WTC11 (cell line): ENCODE measurements at regions not wholly inside any gene's neighbourhood (a gene's known extent, or its start where the extent isn't known, plus 50 kb on each side); places are given as distances from the start of the nearest gene placed in this dataset.

ENCODE experiments used
- ATAC-seq: fragments of 200-7000 bp; cut with Tn5 transposase; 2 replicates; pipeline ENCODE4 v1.10.0; 2021; ENCODE audit warnings: mild to moderate bottlenecking, moderate library complexity
- CTCF ChIA-PET: fragments of 300-600 bp; sonication (Branson Sonifier 250); formaldehyde crosslinking; loops from one replicate; lab custom pipeline; 2021; ENCODE audit warnings: antibody characterized with exemption; lab: Charles Lee
- POLR2A ChIA-PET: fragments of 350-600 bp; sonication (Branson Sonifier 250); formaldehyde crosslinking; loops from one replicate; lab custom pipeline; 2021; ENCODE audit warnings: antibody characterized with exemption; lab: Charles Lee
- DNase-seq: peaks from one replicate; pipeline ENCODE4 v3.0.0; 2021; ENCODE audit warnings: low spot score
- H3K27ac Mint-ChIP-seq: 2 replicates; pipeline ENCODE4 v1.8.0; 2021; ENCODE audit warnings: mixed read lengths
- H3K27me3 Mint-ChIP-seq: 2 replicates; pipeline ENCODE4 v1.8.0; 2021; ENCODE audit warnings: low read depth, mild to moderate bottlenecking, moderate library complexity, mixed read lengths
- H3K36me3 Mint-ChIP-seq: 2 replicates; pipeline ENCODE4 v1.8.0; 2021; ENCODE audit warnings: mixed read lengths
- H3K4me1 Mint-ChIP-seq: 2 replicates; pipeline ENCODE4 v1.8.0; 2022; ENCODE audit warnings: mixed read lengths
- H3K4me3 Mint-ChIP-seq: 2 replicates; pipeline ENCODE4 v1.8.0; 2021; ENCODE audit warnings: mild to moderate bottlenecking, moderate library complexity, mixed read lengths
- H3K9me3 Mint-ChIP-seq: 2 replicates; pipeline ENCODE4 v1.8.0; 2021; ENCODE audit warnings: mixed read lengths
- CREB1 ChIP-seq: sonication (generic); formaldehyde crosslinking; IDR thresholded peaks from 2 replicates; pipeline ENCODE4 v1.8.0; 2023; ENCODE audit warnings: mild to moderate bottlenecking, missing genetic modification reagents
- CREM ChIP-seq: sonication (generic); formaldehyde crosslinking; IDR thresholded peaks from 2 replicates; pipeline ENCODE4 v1.8.1; 2022; ENCODE audit warnings: mild to moderate bottlenecking, missing genetic modification reagents, moderate library complexity
- ETV6 ChIP-seq: sonication (generic); formaldehyde crosslinking; IDR thresholded peaks from 2 replicates; pipeline ENCODE4 v1.8.1; 2022; ENCODE audit warnings: mild to moderate bottlenecking, missing genetic modification reagents
- FOXJ3 ChIP-seq: sonication (generic); formaldehyde crosslinking; IDR thresholded peaks from 2 replicates; pipeline ENCODE4 v1.9.0; 2021; ENCODE audit warnings: missing genetic modification reagents, mild to moderate bottlenecking, borderline replicate concordance
- GTF2I ChIP-seq: fragments of 250-450 bp; sonication (Bioruptor Pico); conservative IDR thresholded peaks from 2 replicates; pipeline ENCODE4 v1.4.0; 2021; ENCODE audit warnings: mild to moderate bottlenecking
- NFYB ChIP-seq: sonication (generic); formaldehyde crosslinking; conservative IDR thresholded peaks from 2 replicates; pipeline ENCODE4 v1.8.0; 2022; ENCODE audit warnings: low read depth, missing genetic modification reagents
- PRRX2 ChIP-seq: fragments of 250-450 bp; sonication (Bioruptor Pico); IDR thresholded peaks from 2 replicates; pipeline ENCODE4 v1.8.0; 2021; ENCODE audit warnings: mild to moderate bottlenecking
- RELA ChIP-seq: sonication (generic); formaldehyde crosslinking; IDR thresholded peaks from 2 replicates; pipeline ENCODE4 v1.8.1; 2022; ENCODE audit warnings: missing genetic modification reagents, mild to moderate bottlenecking, borderline replicate concordance
- RORB ChIP-seq: fragments of 250-450 bp; sonication (Bioruptor Pico); IDR thresholded peaks from 2 replicates; pipeline ENCODE4 v1.9.0; 2021; ENCODE audit warnings: mild to moderate bottlenecking
- SP1 ChIP-seq: sonication (generic); formaldehyde crosslinking; conservative IDR thresholded peaks from 2 replicates; pipeline ENCODE4 v1.8.1; 2022; ENCODE audit warnings: missing genetic modification reagents
- TF ChIP-seq, protein P1 (sequence below): fragments of 250-450 bp; sonication (Bioruptor Pico); IDR thresholded peaks from 2 replicates; pipeline ENCODE4 v1.9.0; 2021; ENCODE audit warnings: mild to moderate bottlenecking
- TF ChIP-seq, protein P2 (sequence below): sonication (generic); formaldehyde crosslinking; IDR thresholded peaks from 2 replicates; pipeline ENCODE4 v1.8.1; 2022; ENCODE audit warnings: missing genetic modification reagents, borderline replicate concordance
- TF ChIP-seq, protein P3 (sequence below): sonication (generic); formaldehyde crosslinking; IDR thresholded peaks from 2 replicates; pipeline ENCODE4 v1.8.0; 2022; ENCODE audit warnings: mild to moderate bottlenecking, missing genetic modification reagents
- TF ChIP-seq, protein P4 (sequence below): sonication (generic); formaldehyde crosslinking; IDR thresholded peaks from 2 replicates; pipeline ENCODE4 v1.8.1; 2022; ENCODE audit warnings: mild to moderate bottlenecking, moderate library complexity, missing genetic modification reagents
- TF ChIP-seq, protein P5 (sequence below): sonication (generic); formaldehyde crosslinking; IDR thresholded peaks from 2 replicates; pipeline ENCODE4 v1.8.1; 2023; ENCODE audit warnings: mild to moderate bottlenecking, missing genetic modification reagents, borderline replicate concordance
- TF ChIP-seq, protein P6 (sequence below): sonication (generic); formaldehyde crosslinking; IDR thresholded peaks from 2 replicates; pipeline ENCODE4 v1.8.0; 2022; ENCODE audit warnings: mild to moderate bottlenecking, missing genetic modification reagents

DNA sequence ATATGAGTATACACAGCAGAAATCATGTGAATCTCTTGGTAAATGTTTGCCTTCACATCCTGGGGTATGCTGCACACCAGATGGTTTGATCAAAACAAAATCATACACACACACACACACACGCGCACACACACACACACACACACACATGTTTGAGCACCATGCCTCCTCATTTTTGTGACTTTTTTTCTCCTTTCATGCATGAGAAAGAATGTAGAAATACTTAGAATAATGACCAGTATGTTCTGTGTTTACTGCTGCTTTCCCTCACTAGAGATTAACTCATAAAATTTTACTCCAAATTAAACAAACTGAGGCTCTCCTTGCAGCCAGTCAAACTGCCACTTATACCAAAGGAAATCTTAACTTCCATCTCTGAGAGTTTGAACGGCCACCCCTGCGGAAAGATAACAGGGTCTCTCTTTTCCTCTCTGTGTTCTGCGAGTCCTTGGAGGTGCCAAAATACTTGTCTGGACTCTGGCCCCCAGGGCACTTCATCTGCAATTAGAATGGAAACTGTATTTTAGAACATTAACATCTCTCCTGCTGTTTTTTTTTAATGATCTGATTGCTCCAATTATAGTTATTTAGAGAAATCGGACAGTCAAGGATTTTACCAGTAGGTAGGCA, 320.8 kb upstream of the NFE2L3 start (continued):
- TF ChIP-seq, protein P1, sequence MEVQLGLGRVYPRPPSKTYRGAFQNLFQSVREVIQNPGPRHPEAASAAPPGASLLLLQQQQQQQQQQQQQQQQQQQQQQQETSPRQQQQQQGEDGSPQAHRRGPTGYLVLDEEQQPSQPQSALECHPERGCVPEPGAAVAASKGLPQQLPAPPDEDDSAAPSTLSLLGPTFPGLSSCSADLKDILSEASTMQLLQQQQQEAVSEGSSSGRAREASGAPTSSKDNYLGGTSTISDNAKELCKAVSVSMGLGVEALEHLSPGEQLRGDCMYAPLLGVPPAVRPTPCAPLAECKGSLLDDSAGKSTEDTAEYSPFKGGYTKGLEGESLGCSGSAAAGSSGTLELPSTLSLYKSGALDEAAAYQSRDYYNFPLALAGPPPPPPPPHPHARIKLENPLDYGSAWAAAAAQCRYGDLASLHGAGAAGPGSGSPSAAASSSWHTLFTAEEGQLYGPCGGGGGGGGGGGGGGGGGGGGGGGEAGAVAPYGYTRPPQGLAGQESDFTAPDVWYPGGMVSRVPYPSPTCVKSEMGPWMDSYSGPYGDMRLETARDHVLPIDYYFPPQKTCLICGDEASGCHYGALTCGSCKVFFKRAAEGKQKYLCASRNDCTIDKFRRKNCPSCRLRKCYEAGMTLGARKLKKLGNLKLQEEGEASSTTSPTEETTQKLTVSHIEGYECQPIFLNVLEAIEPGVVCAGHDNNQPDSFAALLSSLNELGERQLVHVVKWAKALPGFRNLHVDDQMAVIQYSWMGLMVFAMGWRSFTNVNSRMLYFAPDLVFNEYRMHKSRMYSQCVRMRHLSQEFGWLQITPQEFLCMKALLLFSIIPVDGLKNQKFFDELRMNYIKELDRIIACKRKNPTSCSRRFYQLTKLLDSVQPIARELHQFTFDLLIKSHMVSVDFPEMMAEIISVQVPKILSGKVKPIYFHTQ, result no peak
- TF ChIP-seq FOXJ3 (CRISPR knock-in tag) (no peak), SP1 (no peak), RORB (CRISPR knock-in tag) (no peak), NFYB (CRISPR knock-in tag) (no peak), PRRX2 (CRISPR knock-in tag) (no peak), CREM (no peak)
- TF ChIP-seq, protein P2, sequence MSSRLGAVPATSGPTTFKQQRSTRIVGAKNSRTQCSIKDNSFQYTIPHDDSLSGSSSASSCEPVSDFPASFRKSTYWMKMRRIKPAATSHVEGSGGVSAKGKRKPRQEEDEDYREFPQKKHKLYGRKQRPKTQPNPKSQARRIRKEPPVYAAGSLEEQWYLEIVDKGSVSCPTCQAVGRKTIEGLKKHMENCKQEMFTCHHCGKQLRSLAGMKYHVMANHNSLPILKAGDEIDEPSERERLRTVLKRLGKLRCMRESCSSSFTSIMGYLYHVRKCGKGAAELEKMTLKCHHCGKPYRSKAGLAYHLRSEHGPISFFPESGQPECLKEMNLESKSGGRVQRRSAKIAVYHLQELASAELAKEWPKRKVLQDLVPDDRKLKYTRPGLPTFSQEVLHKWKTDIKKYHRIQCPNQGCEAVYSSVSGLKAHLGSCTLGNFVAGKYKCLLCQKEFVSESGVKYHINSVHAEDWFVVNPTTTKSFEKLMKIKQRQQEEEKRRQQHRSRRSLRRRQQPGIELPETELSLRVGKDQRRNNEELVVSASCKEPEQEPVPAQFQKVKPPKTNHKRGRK, result no peak

DNA sequence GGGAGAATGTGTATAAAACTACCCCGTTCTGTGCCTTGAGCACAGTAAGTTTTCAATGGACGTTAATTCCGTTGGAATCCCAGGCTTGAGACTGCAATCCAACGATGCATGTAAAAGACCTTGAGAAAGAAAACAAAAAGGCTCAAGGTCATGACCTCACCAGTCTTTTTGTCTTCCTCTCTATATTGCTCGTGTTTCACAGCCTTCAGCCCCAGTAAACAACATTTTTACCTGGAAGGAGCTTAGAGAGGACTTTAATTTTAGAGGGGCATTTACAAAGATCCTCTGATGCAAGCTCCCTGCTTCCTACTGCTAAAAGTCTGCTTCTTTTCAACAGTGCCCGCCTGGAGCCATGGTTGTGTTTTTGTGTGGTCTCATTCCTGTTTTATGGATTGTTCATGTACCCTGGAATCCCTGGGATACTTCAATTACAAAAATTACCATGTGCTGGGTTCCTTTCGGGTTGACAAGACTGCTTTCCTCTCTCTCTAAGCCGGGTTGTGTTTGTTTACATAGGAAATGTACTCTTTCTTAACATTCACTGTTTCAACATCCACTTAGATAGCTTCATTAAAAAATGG, 320.1 kb upstream of the NFE2L3 start:
- Mint-ChIP-seq H3K27ac (no peak overlapping the region; the same call in 1 of the 2 replicates), H3K4me3 (no peak overlapping the region), H3K27me3 (no peaks in the 10 kb centered on the region; the same call in 1 of the 2 replicates), H3K9me3 (peaks cover 6% of the 10 kb centered on the region), H3K36me3 (no peaks in the 10 kb centered on the region), H3K4me1 (peaks cover 41% of the 10 kb centered on the region)
- POLR2A ChIA-PET, result no interaction called here
- DNase-seq (no peak), ATAC-seq (no peak; the same call in 1 of the 2 replicates)
- TF ChIP-seq, protein P3, sequence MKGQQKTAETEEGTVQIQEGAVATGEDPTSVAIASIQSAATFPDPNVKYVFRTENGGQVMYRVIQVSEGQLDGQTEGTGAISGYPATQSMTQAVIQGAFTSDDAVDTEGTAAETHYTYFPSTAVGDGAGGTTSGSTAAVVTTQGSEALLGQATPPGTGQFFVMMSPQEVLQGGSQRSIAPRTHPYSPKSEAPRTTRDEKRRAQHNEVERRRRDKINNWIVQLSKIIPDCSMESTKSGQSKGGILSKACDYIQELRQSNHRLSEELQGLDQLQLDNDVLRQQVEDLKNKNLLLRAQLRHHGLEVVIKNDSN, result no peak
- TF ChIP-seq RELA (CRISPR knock-in tag), result no peak
- TF ChIP-seq, protein P4, sequence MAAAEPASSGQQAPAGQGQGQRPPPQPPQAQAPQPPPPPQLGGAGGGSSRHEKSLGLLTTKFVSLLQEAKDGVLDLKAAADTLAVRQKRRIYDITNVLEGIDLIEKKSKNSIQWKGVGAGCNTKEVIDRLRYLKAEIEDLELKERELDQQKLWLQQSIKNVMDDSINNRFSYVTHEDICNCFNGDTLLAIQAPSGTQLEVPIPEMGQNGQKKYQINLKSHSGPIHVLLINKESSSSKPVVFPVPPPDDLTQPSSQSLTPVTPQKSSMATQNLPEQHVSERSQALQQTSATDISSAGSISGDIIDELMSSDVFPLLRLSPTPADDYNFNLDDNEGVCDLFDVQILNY (CRISPR knock-in tag), result no peak
- TF ChIP-seq, protein P5, sequence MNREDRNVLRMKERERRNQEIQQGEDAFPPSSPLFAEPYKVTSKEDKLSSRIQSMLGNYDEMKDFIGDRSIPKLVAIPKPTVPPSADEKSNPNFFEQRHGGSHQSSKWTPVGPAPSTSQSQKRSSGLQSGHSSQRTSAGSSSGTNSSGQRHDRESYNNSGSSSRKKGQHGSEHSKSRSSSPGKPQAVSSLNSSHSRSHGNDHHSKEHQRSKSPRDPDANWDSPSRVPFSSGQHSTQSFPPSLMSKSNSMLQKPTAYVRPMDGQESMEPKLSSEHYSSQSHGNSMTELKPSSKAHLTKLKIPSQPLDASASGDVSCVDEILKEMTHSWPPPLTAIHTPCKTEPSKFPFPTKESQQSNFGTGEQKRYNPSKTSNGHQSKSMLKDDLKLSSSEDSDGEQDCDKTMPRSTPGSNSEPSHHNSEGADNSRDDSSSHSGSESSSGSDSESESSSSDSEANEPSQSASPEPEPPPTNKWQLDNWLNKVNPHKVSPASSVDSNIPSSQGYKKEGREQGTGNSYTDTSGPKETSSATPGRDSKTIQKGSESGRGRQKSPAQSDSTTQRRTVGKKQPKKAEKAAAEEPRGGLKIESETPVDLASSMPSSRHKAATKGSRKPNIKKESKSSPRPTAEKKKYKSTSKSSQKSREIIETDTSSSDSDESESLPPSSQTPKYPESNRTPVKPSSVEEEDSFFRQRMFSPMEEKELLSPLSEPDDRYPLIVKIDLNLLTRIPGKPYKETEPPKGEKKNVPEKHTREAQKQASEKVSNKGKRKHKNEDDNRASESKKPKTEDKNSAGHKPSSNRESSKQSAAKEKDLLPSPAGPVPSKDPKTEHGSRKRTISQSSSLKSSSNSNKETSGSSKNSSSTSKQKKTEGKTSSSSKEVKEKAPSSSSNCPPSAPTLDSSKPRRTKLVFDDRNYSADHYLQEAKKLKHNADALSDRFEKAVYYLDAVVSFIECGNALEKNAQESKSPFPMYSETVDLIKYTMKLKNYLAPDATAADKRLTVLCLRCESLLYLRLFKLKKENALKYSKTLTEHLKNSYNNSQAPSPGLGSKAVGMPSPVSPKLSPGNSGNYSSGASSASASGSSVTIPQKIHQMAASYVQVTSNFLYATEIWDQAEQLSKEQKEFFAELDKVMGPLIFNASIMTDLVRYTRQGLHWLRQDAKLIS (CRISPR knock-in tag), result no peak
- TF ChIP-seq ETV6 (CRISPR knock-in tag), result no peak
- TF ChIP-seq, protein P6, sequence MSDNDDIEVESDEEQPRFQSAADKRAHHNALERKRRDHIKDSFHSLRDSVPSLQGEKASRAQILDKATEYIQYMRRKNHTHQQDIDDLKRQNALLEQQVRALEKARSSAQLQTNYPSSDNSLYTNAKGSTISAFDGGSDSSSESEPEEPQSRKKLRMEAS (CRISPR knock-in tag), result no peak
- TF ChIP-seq GTF2I, result no peak
- TF ChIP-seq CREB1 (CRISPR knock-in tag), result no peak
- CTCF ChIA-PET, result interaction anchor here (1.2 kb wide), 1 partner anchor 23 kb away, joined by 3 read pairs; no protein-coding TSS in a partner anchor
